ENCODE measurements at regions not wholly inside any gene's neighbourhood (a gene's known extent, or its start where the extent isn't known, plus 50 kb on each side); places are given as distances from the start of the nearest gene placed in this dataset.

DNA sequence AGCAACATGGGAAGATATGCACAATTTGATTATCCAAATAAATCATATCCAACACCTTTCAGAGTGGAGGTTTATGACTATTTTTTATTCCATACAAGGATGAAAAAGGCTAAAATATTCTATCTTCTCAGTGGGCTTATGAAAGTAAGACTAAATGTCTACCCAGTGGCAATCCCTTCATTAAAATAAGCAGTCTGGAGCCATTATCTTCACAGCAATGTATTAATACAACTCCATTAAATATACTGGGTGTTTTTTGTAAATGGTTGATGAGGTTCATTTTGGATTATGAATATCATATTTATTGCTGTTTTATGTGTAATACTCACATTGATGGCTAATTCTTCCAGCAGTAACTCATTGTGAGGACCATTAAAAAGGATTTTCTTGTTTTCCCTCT lies 352.7 kb upstream of the SOX11 start:
- ChIA-PET CTCF (no interaction called here), POLR2A (no interaction called here)
- H3K9me3 Mint-ChIP-seq = peaks cover 3% of the 10 kb centered on the region
- no peak overlapping the region for H3K4me3 Mint-ChIP-seq
- H3K4me1 Mint-ChIP-seq (ENCODE audit: low read depth) = no peaks in the 10 kb centered on the region
- no peak overlapping the region for H3K27ac Mint-ChIP-seq
- no peaks in the 10 kb centered on the region for H3K36me3 Mint-ChIP-seq
- DNase-seq = no peak
- intact Hi-C loops (cut with micrococcal nuclease) = no loop called here
- H3K27me3 Mint-ChIP-seq = no peaks in the 10 kb centered on the region

DNA sequence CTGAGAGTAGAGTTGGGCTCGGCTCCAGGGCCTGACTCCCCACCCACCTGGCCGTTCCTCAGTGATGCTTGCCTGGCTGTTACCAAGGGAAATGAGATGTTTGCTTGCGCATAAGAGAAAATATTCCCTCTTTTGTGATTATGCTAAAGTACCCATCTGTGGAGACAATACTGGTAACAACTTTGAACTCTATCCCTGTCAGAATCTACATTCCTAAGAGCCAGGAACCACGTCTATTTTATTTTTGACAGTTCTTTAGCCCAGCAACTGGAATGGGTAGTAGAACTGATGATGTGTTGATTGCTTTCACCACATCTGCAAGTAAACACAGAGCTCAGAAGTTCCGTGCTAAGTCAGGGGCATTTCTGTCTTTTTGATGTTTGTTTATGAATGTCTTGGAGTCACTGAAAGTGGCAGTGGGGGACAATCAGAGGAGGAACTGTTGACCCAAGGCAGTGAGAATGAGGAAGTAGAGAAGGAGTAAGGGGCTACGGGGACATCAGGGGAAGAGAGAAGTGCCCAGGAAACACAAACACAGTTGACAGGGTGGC lies 348.3 kb upstream of the SOX11 start:
- POLR2A ChIA-PET = no interaction called here
- no peak for DNase-seq
- no peaks in the 10 kb centered on the region for H3K27me3 Mint-ChIP-seq
- no peaks in the 10 kb centered on the region for H3K36me3 Mint-ChIP-seq
- CTCF ChIA-PET = no interaction called here
- intact Hi-C loops (cut with micrococcal nuclease) = no loop called here
- no peak overlapping the region for H3K4me3 Mint-ChIP-seq
- H3K4me1 Mint-ChIP-seq (ENCODE audit: low read depth) = no peaks in the 10 kb centered on the region
- no peak overlapping the region for H3K27ac Mint-ChIP-seq
- peaks cover 8% of the 10 kb centered on the region for H3K9me3 Mint-ChIP-seq

DNA sequence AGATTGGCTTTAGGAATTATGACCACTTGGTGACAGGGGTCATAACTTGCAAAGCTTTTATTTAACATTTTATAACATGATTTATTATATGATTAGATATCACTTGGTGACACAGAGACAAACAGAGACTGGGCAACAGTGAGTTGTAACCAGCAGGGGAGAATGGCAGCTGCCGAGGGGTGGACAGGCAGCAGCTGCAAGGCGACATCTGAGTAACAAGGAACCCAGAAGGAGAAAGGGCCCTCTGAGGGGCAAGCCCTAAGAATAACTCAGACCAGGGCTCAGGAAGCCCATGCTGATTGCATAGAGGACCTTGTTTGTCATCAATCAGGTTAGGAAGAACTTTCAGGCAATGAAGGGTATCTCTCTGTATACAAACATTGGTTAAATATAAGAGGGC lies 339.9 kb upstream of the SOX11 start:
- Mint-ChIP-seq H3K27ac (no peak overlapping the region), H3K4me3 (no peak overlapping the region), H3K27me3 (no peaks in the 10 kb centered on the region), H3K36me3 (no peaks in the 10 kb centered on the region), H3K9me3 (peaks cover 8% of the 10 kb centered on the region), H3K4me1 (ENCODE audit: low read depth) (no peaks in the 10 kb centered on the region)
- ChIA-PET CTCF (no interaction called here), POLR2A (no interaction called here)
- DNase-seq = no peak
- intact Hi-C loops (cut with micrococcal nuclease) = no loop called here

DNA sequence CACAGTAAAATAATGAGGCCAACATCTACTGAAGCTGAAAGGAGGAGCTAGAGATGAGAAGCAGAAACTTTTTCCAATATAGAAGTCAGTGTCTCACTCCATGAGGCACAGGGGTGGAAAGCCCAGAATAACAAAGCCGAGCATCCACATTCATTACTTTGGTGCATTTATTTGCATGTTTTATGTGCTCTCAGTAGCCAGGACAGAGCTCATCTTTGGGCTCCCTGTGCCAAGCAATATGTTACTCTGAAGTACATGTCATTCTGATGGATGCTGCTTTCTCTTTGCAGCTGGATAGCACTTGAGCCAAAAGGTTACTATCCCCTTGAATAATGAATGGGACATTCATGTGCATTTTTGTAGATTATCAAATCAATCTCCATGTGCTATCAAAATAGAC lies 338.6 kb upstream of the SOX11 start:
- DNase-seq = no peak
- H3K4me1 Mint-ChIP-seq (ENCODE audit: low read depth) = no peaks in the 10 kb centered on the region
- ChIA-PET CTCF (no interaction called here), POLR2A (no interaction called here)
- intact Hi-C loops (cut with micrococcal nuclease) = no loop called here
- H3K4me3 Mint-ChIP-seq = no peak overlapping the region
- H3K27ac Mint-ChIP-seq = no peak overlapping the region
- H3K27me3 Mint-ChIP-seq = no peaks in the 10 kb centered on the region
- peaks cover 4% of the 10 kb centered on the region for H3K9me3 Mint-ChIP-seq
- H3K36me3 Mint-ChIP-seq = no peaks in the 10 kb centered on the region

DNA sequence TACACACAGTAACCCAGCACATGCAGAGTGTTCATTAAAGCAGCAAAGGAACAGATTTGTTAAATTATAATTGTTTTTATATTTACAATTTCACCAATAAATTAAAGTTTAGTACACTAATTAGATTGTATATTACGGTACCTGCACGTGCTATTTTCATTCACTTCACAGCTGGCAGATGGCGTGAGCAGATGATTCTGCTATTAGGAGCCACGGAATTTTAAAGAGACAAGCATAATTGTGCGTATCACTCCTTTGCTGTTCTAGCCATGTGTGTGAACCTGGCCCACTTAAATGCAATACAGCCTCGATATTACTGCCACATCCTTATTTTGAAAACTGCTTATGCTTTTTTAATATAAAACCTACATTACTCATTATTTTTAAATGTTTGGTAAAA lies 332.8 kb upstream of the SOX11 start:
- Mint-ChIP-seq H3K36me3 (no peaks in the 10 kb centered on the region), H3K27ac (no peak overlapping the region), H3K27me3 (no peaks in the 10 kb centered on the region), H3K9me3 (peaks cover 10% of the 10 kb centered on the region), H3K4me3 (no peak overlapping the region), H3K4me1 (ENCODE audit: low read depth) (no peaks in the 10 kb centered on the region)
- ChIA-PET POLR2A (no interaction called here), CTCF (no interaction called here)
- no peak for DNase-seq
- intact Hi-C loops (cut with micrococcal nuclease) = no loop called here

DNA sequence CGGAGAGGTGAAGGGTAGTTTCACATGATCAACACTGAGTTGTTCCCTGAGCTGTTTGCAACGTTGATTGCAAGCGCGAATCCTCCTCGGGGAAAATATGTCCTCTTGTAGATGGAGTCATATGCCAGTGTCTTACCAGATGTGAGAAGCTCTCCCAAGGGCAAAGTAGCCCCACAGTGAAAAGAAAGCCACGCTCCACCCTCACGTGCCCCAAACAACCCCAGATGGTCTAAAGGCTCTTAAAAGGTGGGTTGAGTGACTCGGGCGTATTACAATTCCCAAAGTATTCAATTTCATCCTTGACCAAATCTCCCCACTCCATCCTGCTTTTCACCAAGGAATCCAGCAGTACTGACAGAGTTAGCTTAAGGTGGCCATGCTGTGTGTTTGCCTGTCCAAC lies 332.1 kb upstream of the SOX11 start:
- Mint-ChIP-seq H3K4me1 (ENCODE audit: low read depth) (no peaks in the 10 kb centered on the region), H3K27me3 (no peaks in the 10 kb centered on the region), H3K4me3 (no peak overlapping the region), H3K27ac (no peak overlapping the region), H3K36me3 (no peaks in the 10 kb centered on the region), H3K9me3 (peaks cover 10% of the 10 kb centered on the region)
- intact Hi-C loops (cut with micrococcal nuclease) = no loop called here
- POLR2A ChIA-PET = no interaction called here
- CTCF ChIA-PET = no interaction called here
- DNase-seq = no peak

DNA sequence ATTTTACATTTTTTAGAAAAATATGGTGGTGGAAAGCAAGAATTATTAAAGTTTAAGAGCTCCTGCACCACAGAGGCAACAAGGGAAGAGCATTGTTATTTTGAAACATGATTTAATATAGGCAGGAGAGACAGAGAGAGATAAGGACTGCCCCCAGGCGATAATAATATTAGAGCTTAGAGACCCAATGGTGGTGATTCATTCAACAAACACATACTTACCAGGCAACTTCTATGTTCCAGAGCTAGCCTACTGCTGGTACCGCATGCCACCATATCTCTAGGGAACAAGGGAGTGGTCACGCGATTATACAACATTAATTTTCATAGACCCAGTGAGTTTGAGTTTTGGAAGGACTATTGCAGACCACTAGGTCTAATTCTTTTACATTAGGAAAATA lies 327.8 kb upstream of the SOX11 start:
- no peaks in the 10 kb centered on the region for H3K36me3 Mint-ChIP-seq
- no peak overlapping the region for H3K27ac Mint-ChIP-seq
- no peaks in the 10 kb centered on the region for H3K27me3 Mint-ChIP-seq
- H3K9me3 Mint-ChIP-seq = peaks cover 6% of the 10 kb centered on the region
- CTCF ChIA-PET = no interaction called here
- no peak for DNase-seq
- no peaks in the 10 kb centered on the region for H3K4me1 Mint-ChIP-seq (ENCODE audit: low read depth)
- intact Hi-C loops (cut with micrococcal nuclease) = no loop called here
- no peak overlapping the region for H3K4me3 Mint-ChIP-seq
- POLR2A ChIA-PET = no interaction called here

DNA sequence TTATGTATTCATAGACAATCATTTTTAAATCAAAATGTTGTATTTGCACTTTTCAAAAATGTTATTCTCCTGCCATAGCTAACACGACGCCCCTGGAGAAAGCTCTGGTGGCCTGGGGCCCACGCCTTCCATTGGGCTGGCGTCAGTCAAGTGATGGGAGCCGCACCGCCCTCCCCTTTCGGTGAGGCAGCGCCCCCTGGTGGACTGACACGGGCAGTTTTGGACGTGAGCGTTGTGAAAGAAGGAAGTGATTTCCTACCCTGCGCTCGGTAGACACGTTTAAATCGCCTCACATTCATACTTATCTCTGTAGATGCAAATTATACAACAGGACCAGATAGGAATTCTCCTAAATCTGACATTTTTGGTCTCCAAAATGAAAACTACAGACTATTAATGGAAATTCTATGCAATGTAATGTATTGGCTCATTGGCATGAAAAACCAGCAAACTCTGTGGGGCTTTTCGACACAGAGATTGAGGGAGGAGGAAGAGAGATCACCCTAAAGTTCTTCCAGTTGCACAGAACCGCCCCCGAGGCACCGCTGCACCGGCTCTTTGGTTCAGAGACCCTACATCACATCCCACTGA lies 326.2 kb upstream of the SOX11 start:
- peak; percentile 67 for DNase-seq
- Mint-ChIP-seq H3K36me3 (no peaks in the 10 kb centered on the region), H3K4me1 (ENCODE audit: low read depth) (no peaks in the 10 kb centered on the region), H3K9me3 (peaks cover 6% of the 10 kb centered on the region), H3K27ac (no peak overlapping the region), H3K4me3 (no peak overlapping the region), H3K27me3 (no peaks in the 10 kb centered on the region)
- ChIA-PET CTCF (interaction anchor here (0.5 to 1.2 kb wide), 3 partner anchors 350 to 1637 kb away, joined by 3 to 4 read pairs (median 3); no protein-coding TSS in a partner anchor), POLR2A (no interaction called here)
- intact Hi-C loops (cut with micrococcal nuclease) = loop anchor here (5.0 kb wide), 1 partner anchor 1409 kb away; no protein-coding TSS in a partner anchor

DNA sequence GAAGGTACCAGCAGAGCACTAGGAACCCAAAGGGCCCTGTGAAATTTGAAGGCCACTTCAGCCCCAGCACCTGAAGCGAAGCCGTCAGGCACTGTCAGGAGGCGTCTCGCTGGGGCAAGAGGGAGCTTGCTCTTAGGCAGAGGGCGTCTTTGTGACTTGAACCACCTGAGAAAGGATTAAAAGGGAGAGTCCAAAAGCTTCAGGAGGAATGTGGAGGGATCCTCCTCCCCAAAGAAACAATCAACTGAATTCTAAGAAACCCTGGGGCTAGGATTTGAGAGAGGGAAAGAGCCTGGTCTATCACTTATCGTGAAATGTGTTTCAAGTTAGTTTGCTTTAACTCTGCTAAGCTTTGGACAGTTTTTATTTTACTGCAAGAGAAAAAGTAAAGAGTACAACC lies 324.9 kb upstream of the SOX11 start:
- H3K27me3 Mint-ChIP-seq = no peaks in the 10 kb centered on the region
- ChIA-PET POLR2A (no interaction called here), CTCF (no interaction called here)
- DNase-seq = no peak
- intact Hi-C loops (cut with micrococcal nuclease) = loop anchor here (5.0 kb wide), 1 partner anchor 1410 kb away; no protein-coding TSS in a partner anchor
- H3K9me3 Mint-ChIP-seq = no peaks in the 10 kb centered on the region
- no peaks in the 10 kb centered on the region for H3K4me1 Mint-ChIP-seq (ENCODE audit: low read depth)
- no peak overlapping the region for H3K27ac Mint-ChIP-seq
- H3K4me3 Mint-ChIP-seq = no peak overlapping the region
- no peaks in the 10 kb centered on the region for H3K36me3 Mint-ChIP-seq

DNA sequence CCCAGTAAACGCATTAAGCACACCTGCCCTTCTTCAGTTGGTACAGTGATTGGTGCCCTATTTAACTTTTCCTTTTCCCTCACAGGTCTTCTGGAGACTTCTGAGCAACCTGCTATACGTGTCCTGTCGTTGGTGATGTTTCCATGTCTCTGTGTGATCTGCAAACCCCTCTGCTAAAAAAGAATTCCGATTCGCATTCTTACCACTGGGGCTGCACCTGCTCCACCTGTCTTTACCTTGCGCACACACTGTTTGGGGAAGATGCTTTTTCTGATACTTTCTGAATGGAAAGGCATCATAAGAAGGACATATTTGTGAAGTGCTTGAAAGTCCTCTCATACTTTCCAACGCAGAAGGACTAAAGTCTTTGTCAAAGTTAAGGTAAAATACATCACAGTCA lies 323.9 kb upstream of the SOX11 start:
- Mint-ChIP-seq H3K4me1 (ENCODE audit: low read depth) (no peaks in the 10 kb centered on the region), H3K36me3 (no peaks in the 10 kb centered on the region), H3K4me3 (no peak overlapping the region), H3K27me3 (no peaks in the 10 kb centered on the region), H3K27ac (no peak overlapping the region), H3K9me3 (no peaks in the 10 kb centered on the region)
- ChIA-PET POLR2A (no interaction called here), CTCF (no interaction called here)
- DNase-seq = no peak
- intact Hi-C loops (cut with micrococcal nuclease) = loop anchor here (5.0 kb wide), 1 partner anchor 1411 kb away; no protein-coding TSS in a partner anchor

DNA sequence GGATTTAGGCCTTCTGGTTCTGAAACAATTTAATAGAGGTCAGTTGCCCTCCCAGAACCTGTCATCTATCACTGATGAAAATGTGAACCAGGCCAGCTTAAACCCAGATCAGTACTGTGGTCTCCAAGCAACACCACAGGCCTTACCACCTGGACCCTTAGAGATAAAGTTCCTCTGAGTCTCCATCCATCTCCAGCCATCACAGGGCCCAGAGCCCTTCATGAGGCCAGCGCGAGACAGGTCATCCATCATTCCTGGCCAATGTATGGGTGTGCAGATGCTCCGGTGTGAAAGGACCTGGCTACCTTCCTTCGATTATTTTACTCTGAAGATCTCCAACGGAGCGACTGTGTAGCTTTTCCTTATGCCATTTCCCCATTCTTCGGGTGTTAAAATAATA lies 322.7 kb upstream of the SOX11 start:
- no peaks in the 10 kb centered on the region for H3K9me3 Mint-ChIP-seq
- H3K4me1 Mint-ChIP-seq (ENCODE audit: low read depth) = no peaks in the 10 kb centered on the region
- H3K27me3 Mint-ChIP-seq = no peaks in the 10 kb centered on the region
- CTCF ChIA-PET = no interaction called here
- H3K4me3 Mint-ChIP-seq = no peak overlapping the region
- no peak overlapping the region for H3K27ac Mint-ChIP-seq
- no peaks in the 10 kb centered on the region for H3K36me3 Mint-ChIP-seq
- DNase-seq = no peak
- POLR2A ChIA-PET = no interaction called here
- intact Hi-C loops (cut with micrococcal nuclease) = loop anchor here (5.0 kb wide), 1 partner anchor 1412 kb away; no protein-coding TSS in a partner anchor

DNA sequence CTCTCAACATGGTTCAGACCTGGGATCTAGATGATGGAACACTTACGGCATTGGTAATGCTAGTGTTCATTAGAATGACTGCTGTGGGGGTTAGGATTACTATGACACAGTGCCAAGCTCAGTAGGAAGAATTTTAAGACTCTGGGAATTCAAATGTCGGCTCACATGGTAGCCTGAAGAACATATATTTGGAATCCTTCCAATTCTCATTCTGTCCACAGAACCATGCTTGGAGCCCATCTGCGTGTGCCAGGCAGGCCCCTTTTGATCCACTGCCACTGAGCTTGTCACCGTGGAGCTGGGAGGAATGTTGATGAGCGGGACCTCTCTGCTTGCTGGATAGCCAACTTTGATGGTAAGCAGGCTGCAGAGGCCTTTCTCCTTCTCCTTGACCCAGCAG lies 322.0 kb upstream of the SOX11 start:
- H3K27ac Mint-ChIP-seq = no peak overlapping the region
- ChIA-PET CTCF (no interaction called here), POLR2A (no interaction called here)
- intact Hi-C loops (cut with micrococcal nuclease) = no loop called here
- no peaks in the 10 kb centered on the region for H3K36me3 Mint-ChIP-seq
- no peaks in the 10 kb centered on the region for H3K9me3 Mint-ChIP-seq
- H3K4me3 Mint-ChIP-seq = no peak overlapping the region
- H3K4me1 Mint-ChIP-seq (ENCODE audit: low read depth) = no peaks in the 10 kb centered on the region
- DNase-seq = no peak
- H3K27me3 Mint-ChIP-seq = no peaks in the 10 kb centered on the region

DNA sequence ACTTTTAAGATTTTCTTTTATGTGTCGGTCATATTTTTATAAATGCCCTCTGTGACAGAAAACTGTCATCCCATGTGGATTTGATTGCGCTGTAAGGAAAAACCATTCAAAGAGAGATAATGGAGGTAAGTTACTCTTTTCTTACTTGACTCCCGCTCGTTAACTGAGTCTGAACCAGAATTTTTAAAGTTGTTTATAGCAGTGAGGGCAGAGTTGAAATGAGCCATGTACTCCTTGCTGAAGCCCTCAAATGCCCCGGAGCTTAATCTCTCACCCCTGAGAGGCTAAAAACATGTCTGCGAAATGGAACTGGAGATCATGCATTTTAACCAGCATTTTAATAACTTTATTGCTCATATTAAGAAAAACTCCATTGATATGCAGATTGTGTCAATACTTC lies 320.0 kb upstream of the SOX11 start:
- no peak for DNase-seq
- intact Hi-C loops (cut with micrococcal nuclease) = no loop called here
- Mint-ChIP-seq H3K27ac (no peak overlapping the region), H3K27me3 (no peaks in the 10 kb centered on the region), H3K4me1 (ENCODE audit: low read depth) (no peaks in the 10 kb centered on the region), H3K36me3 (no peaks in the 10 kb centered on the region), H3K4me3 (no peak overlapping the region), H3K9me3 (peaks cover 2% of the 10 kb centered on the region)
- CTCF ChIA-PET = interaction anchor here (1.2 kb wide), 1 partner anchor 10 kb away, joined by 3 read pairs; no protein-coding TSS in a partner anchor
- POLR2A ChIA-PET = no interaction called here

Data from activated CD4-positive, alpha-beta memory T cell treated with anti-CD3 and anti-CD28 coated beads for 36 hours (primary cell).